Fibroblast of lung (primary cell): ENCODE measurements at regions not wholly inside any gene's neighbourhood (a gene's known extent, or its start where the extent isn't known, plus 50 kb on each side); places are given as distances from the start of the nearest gene placed in this dataset.

Experiments used
- EZH2 ChIP-seq: IDR thresholded peaks from 2 replicates; pipeline ENCODE4 v1.5.1; 2012; ENCODE audit warnings: low read length, control low read depth, mild to moderate bottlenecking; ENCODE audit errors: missing control alignments
- TF ChIP-seq, protein P1 (sequence below), 2 donors: IDR thresholded peaks in 1 of 2; conservative IDR thresholded peaks in 1 of 2; 1 replicate in 1 of 2; 2 replicates in 1 of 2; pipeline ENCODE4 v1.5.1; 2011 to 2012; ENCODE audit warnings: low read length in 2 of 2, control low read depth in 1 of 2, inconsistent platforms in 1 of 2, low read depth in 1 of 2, mild to moderate bottlenecking in 1 of 2

- TF ChIP-seq, protein P1, sequence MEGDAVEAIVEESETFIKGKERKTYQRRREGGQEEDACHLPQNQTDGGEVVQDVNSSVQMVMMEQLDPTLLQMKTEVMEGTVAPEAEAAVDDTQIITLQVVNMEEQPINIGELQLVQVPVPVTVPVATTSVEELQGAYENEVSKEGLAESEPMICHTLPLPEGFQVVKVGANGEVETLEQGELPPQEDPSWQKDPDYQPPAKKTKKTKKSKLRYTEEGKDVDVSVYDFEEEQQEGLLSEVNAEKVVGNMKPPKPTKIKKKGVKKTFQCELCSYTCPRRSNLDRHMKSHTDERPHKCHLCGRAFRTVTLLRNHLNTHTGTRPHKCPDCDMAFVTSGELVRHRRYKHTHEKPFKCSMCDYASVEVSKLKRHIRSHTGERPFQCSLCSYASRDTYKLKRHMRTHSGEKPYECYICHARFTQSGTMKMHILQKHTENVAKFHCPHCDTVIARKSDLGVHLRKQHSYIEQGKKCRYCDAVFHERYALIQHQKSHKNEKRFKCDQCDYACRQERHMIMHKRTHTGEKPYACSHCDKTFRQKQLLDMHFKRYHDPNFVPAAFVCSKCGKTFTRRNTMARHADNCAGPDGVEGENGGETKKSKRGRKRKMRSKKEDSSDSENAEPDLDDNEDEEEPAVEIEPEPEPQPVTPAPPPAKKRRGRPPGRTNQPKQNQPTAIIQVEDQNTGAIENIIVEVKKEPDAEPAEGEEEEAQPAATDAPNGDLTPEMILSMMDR (conservative IDR thresholded peaks at IDR 0.05 in 1 of 2, IDR thresholded peaks at IDR 0.05 in 1 of 2; ENCODE audit: low read depth in 1 of 2, low read length in 2 of 2): no peak
- TF ChIP-seq EZH2: no peak
Measured at GRCh38 chr4:187301923-187302322, 578.3 kb upstream of the FAT1 start.
